GM19324 (cell line): ENCODE measurements at regions not wholly inside any gene's neighbourhood (a gene's known extent, or its start where the extent isn't known, plus 50 kb on each side); places are given as distances from the start of the nearest gene placed in this dataset.

ENCODE experiments used
- ATAC-seq: cut with Tn5 transposase; IDR thresholded peaks from one replicate; pipeline ENCODE4 v1.9.1; 2021; ENCODE audit warnings: mild to moderate bottlenecking, moderate library complexity; ENCODE audit not compliant: unreplicated experiment, low FRiP score

GRCh38 chr2:15700599-15701340, 109.1 kb downstream of the DDX1 start:
- ATAC-seq, result no peak

DNA sequence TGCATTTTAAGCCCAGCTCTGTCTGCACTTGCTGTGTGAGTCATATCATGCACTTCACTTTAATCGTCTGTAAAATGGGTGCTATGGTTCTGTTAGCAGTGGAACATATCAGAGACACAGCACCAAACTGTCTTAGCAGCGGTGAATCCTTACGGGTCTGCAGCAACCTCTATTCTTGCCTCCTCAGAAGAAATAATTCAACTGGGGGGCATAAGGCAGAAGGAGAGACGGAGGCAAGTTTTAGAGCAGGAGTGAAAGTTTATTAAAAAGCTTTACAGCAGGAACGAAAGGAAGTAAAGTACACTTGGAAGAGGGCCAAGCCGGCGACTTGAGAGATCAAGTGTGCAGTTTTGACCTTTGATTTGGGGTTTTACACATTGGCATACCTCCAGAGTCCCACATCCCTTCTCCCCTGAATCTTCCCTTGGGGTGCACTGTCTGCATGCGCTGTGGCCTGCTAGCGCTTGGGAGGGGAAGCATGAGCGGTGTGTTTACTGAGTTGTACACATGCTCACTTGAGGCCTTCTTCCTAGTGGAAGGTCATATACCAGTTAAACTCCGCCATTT, 109.8 kb downstream of the DDX1 start:
- ATAC-seq, result no peak

GRCh38 chr2:15701991-15702390, 110.3 kb downstream of the DDX1 start:
- no peak for ATAC-seq

- no peak for ATAC-seq
Measured at GRCh38 chr2:15702452-15702851, 110.8 kb downstream of the DDX1 start.

DNA sequence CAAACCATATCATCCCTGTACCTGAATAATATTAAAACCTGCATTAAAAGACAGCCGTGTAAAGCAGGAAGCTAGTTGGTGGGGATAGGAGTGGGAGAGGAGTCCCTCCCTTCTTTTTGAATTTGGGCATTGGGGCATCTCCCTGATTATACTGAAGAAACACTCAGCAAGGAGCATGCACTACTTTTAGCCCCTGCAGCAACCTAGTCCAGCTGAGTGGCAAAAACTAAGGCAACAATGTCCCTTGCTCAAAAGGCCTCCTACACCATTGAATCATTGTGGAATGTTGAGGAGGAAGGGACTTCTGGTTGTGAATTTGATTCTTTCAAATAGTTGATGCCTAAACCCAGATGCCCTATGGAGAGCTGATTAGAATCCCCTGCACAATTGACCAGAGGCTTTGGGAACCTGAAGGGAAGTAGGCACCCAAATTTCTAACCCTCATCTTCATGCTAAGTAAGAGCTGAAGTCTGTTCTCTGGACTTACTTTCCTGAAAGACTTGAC, 111.7 kb downstream of the DDX1 start:
- ATAC-seq, result no peak

DNA sequence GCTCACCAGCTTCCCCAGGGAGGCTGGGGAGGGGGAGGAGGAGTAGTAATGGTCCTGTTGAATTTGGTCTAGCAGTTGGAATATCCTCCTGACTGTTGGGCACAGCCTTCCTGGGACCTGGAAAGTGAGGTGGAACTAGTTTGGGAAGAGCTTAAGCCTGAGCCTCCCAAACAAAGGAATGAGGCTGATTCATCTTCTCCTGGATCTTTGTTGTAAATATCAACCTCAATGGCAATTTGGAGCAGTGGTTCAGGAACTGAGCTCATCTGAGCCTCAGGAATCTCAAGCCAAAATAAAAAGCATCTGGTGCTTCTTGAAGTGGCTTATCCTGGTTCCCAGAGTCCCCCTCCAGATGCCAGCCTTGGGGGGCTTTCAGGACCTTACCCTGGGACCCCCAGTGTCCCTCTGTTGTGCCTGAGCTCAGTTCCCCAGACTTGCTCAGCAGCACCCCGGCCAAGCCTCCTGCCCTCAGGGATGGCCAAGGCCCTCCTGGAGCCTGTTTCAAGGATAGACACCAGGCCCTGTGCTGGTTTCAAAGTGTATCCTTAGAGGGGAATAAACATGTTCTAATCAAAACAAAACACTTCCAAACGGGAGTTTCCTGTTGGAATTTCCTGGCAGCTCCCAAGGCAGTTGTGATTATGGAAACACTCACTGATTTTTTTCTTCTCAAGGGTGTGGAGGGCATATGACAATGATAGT, 112.6 kb downstream of the DDX1 start:
- ATAC-seq, result no peak

- no peak for ATAC-seq
Measured at GRCh38 chr2:15704788-15705115, 113.1 kb downstream of the DDX1 start.

GRCh38 chr2:15705310-15705709, 113.6 kb downstream of the DDX1 start:
- no peak for ATAC-seq

GRCh38 chr2:15705839-15706386, 114.2 kb downstream of the DDX1 start:
- ATAC-seq, result no peak

- ATAC-seq, result no peak
Measured at GRCh38 chr2:15706424-15706823, 114.8 kb downstream of the DDX1 start.

GRCh38 chr2:15706986-15707632, 115.4 kb downstream of the DDX1 start:
- ATAC-seq, result no peak

GRCh38 chr2:15708161-15708560, 116.5 kb downstream of the DDX1 start:
- no peak for ATAC-seq

- ATAC-seq, result no peak
Measured at GRCh38 chr2:15708865-15709820, 117.5 kb downstream of the DDX1 start.

DNA sequence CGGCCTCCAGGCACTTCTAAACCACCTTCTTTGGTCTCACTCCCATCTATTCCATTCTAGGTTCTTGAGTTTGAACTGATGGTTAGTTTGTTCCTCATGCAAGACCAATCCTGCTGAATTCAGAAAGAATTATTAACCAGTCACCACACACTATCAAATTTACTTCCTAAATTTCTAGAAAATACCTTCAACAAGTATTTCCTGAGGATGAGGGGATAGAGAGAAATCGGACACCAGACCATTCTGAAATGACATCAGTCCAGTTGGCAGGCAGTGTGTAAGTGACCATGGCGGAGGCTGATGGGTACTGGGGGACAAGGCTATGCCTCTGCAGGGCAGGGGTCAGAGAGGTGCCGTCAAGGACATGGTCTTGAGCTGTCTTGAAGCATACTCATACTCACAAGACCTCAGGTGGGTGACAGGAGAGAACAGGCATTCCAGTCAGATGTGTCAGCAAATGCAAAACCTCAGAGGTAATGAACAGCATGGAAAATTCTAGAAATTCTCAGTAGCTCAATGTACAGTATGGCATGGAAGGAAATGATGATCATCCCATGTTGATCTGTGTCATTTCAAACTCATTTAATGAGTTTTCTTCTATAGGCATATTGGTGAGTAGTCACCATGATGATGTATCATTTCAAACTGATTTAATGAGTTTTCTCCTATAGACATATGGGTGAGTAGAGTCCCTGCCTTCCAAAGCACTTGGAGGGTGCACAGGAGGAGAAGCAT, 119.6 kb downstream of the DDX1 start:
- ATAC-seq, result no peak

DNA sequence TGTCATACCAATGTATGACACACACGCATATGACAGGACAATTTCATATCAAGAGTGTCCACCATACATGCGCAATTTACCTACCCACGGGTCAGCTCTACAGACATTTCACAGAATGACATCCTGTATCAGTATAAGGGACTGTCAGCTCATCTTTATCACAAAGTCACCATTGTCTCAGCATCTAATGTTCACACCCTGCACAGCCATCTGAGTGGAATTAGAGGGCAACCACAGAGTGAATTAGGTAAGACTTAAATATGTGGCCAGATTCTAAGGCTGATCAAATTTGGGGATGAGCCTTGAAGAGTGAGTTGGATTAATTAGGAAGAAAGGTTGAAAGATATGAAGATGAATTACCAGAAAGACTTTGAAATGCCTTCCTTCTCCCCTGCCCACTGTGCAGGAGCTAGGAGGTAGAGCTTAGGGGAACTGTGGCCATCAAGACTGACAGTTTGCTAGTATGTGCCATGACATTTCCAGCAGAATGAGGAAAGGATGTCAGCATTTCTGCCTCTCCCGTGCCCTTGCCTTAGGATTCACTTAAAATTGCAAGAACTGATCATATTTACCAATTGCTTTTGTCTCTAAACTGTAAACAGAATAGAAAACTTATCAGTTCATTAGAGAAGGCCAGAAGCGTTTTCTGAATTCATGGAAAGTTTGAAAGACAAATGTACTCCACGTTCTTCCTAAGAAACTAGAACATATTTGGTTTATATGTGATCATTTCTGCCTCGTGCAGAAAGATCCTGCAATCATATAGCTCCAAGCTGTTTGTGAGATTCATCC, 121.1 kb downstream of the DDX1 start:
- no peak for ATAC-seq

- no peak for ATAC-seq
Measured at GRCh38 chr2:15713475-15713874, 121.8 kb downstream of the DDX1 start.

GRCh38 chr2:15714002-15714401, 122.3 kb downstream of the DDX1 start:
- ATAC-seq, result no peak

- ATAC-seq, result no peak
Measured at GRCh38 chr2:15714609-15715008, 122.9 kb downstream of the DDX1 start.
